IPS DF 4.7 (cell line): ENCODE measurements at regions not wholly inside any gene's neighbourhood (a gene's known extent, or its start where the extent isn't known, plus 50 kb on each side); places are given as distances from the start of the nearest gene placed in this dataset.

Experiments used
- DNase-seq: peaks from one replicate; pipeline ENCODE4 v3.0.0-alpha.2; 2013; ENCODE audit warnings: low spot score; ENCODE audit errors: extremely low read depth

DNA sequence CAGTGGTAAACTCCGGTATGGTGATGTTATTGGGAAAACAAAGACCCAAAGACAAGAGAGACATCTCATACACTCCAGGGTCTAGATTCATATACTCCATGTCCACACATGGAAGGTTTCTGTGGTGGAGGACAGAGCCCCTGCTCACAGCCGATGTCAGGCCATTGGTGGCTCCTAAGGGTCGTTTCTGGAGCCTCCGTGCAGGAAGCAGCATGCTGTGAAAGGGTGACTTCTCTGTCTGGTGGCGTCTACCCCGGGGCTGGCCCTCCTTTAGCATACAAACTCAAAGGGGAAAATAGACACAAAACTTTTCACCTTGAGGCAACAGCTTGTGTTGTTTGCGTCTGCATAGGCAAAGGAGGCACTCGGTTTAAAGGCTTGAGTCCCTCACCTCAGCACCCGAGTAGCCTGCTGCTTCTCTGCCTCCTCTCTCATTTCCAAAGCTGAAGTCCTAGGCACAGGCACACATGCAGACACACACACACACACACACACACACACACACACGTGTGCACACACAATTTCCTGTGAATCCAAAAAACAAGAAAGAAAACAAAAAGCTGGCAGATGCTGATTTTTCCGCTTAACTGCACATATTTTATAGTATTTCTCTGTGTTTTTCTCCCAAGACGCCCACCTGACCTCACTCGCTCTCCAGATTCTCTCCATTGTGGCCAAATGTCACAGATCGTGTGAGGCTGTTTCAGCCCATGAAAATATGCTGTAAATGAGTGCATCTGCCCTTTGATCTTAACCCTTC, 601.4 kb upstream of the MGMT start:
- DNase-seq = no peak

DNA sequence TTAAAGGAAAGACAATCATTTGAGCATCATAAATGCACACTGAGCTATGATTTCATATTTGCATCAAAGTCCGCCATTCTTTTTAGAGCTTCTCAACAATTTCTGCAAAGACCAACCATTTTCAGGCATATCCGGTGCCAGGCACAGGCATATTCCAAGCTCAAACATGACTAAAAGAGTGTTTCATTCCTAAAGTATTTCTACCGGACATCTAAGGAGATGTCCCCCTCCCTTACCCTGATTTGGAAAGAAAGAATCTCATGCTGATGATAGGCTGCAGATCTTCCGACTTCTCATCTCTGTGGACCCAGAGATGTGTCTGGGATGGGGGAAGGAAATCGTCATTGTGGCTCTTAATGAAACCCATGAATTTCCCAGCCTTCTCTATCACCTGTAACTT, 600.5 kb upstream of the MGMT start:
- DNase-seq = no peak

DNA sequence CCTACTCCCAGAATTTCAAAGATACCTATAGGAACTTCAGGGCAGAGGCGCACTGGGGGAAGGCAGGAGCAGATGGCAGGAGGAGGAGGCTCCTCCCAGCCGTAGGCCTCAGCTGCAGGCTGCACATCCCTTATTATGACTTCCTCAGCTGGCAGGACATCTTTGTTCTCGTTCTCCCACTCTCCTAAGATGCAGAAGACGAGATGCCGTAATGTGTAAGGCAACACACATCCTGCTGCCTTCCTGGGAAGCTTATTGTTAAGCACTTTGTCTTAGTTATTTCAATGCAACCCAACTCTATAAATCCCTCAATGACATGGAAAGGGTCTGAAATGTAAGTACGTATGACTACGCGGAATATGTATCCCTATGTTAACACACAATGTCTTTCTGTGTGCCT, 599.8 kb upstream of the MGMT start:
- no peak for DNase-seq

DNA sequence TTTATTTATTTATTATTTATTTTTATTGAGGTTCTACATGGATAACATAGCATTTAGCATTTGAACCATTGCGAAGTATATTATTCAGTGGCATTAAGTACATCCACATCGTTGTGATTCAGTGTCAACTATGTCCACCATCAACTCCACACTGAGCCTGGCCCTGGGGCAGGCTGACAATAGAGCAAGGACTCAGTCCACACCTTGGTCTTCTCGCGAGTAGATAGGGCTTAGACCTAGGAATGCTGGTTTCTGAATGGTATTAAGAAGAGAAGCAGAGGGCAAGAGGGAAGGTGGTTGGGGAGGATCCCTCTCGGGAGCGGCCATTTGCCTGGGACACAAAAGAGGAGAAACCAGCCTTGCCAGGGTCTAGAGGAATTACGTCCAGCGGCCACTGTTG, 599.2 kb upstream of the MGMT start:
- DNase-seq = no peak

DNA sequence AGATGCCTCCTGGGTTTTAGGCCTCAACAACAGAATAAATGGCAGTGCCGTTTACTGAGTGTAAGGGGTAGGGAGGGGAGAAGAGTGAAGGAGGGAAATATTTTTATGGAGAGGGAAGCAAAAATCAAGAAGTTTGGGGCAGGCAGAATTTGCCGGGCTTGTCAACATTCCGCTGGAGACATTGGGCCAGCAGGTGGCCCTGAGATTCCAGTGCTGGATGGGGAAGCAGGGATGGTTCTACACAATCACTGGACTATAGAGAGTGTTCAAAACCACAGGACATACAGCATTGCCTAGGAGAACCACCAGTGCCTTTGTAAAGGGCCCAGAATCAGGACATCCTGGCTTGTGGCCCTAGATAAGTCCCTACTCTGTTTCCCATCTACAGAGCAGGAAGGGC, 598.6 kb upstream of the MGMT start:
- DNase-seq = no peak

DNA sequence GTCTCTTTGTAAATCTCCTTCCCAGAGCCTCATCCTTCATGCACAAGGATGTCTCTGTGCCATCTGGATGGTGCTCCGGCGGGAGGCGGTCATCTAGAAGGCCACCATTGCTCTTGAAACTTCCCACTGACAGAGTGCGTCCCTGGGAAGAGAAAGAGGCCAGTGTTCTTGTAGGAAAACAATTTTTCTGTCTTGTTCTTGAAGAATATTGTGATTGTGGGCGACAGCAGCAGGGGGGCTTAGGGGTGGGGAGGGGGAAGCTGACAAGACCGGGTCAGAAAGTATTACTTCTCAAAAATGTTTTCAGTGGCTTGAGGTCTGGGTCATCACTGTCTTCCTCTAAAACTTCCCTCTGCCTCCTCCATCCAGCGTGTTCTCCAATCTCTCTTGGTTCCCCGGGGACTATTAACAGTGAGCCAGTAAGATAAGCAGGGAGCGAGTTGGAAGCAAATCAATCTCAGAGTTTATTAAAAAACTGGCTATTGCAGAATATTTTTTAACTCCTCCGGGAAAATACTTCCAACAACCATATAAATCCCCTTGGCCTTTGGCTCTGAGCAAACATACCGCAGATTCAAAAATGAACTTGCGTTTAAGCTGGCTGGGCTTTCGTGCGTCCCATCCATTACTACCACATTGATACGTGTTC, 597.8 kb upstream of the MGMT start:
- no peak for DNase-seq

DNA sequence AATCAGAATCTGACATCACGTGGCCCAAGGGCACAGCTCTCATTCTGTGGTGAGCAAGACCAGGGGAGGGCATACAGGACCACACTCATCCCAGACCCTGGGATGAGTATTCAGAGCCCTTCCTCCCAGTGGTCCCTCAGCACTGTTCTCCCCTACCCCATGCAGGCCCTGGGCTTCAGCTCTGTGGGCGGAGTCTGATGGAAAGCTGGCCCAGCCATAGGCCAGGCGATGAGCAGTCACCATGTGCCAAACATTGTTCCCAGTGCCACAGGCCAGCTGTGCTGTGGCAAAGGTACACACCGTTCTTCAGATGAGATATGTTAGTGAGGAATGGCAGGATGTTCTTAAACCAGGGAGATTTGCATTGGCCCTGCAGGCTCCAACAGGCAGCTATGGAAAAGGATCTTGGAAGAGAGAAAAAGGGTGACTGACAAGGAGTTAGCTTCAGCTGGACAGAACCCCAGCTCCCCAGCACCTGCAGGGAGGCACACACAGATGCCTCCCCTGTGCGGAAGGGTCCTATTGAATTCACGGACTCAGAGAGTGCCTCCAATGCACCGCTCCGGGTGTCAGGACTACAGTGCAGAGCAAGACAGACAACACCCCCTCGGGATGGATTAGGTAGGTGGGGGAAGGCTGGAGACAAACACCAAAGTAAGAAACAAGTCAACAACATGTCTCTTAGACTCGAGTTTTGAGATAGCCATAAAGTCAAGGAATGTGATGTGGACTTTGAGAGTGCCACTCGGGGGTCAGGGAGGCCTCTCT, 596.0 kb upstream of the MGMT start:
- DNase-seq = no peak

DNA sequence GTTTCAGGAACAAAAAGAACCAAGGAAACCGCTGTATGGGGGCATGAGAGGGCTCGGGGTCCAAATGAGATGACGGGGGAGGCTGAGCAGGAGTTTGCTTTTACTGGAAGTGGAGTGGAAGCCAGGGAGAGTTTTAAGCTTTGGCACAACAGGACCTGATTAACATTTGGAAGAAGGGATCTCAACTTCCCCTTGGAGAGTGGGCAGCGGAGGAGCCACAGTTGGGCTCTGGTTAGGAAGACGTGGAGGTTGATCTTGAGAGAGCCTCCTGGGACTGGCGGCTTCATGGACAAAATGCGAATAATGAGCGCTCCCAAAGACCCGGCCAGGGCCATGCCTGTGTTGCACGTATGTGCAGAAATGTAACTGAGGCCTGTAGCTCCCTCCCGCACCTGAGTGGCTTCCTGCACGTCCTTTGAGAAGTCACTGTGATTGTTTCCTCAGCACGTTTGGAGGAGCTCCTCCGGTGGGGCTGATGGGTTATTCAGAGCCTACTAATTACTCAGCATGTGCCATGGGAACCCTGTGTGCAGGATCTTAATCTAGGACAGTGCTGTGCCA, 595.3 kb upstream of the MGMT start:
- no peak for DNase-seq

DNA sequence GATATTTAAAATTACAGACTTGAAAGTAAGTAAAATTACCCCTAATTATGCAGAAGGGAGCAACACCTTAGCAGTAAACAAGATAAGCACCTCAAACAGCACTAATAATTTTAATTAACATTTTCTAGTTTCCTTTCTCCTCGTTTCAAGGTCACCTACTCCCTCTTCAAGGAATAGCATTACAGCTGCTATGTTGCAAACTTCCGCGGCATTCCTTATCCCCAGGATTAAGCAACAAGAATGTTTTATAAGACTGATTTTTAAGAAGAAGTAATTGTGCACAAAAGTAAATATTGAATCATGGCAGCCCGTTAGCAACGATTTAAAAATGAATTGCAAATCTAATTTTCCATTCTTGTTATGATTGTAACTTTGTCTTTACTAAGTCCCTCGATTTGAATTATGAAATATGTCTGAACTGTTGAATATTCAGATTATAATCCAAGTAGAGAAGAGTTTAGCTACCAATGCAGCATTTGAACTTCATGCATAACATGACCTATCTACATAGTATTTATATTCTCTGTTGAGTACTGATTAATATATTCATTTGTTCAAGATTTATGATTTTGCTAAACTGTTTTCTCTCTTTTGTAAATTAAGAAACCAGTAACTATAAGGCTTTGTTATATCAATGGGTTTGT, 593.5 kb upstream of the MGMT start:
- no peak for DNase-seq

DNA sequence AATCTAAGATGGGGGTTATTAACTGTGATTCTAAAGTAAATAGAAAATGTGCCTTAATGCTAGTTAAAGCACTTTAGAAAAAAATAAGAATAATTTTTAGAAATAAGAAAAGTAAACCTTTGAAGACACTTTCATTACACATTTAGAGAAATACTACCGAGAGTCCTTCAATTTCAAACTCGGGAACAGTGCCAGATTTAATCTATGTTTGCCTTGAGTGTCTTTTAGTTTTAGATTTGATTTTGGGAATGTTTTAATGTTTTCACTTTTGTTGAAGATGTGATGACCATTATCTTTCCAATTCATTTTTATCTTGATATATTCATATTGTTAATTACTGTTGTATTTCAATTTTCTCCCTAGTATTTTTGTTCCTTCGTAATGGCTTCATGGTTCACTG, 592.7 kb upstream of the MGMT start:
- DNase-seq = no peak

DNA sequence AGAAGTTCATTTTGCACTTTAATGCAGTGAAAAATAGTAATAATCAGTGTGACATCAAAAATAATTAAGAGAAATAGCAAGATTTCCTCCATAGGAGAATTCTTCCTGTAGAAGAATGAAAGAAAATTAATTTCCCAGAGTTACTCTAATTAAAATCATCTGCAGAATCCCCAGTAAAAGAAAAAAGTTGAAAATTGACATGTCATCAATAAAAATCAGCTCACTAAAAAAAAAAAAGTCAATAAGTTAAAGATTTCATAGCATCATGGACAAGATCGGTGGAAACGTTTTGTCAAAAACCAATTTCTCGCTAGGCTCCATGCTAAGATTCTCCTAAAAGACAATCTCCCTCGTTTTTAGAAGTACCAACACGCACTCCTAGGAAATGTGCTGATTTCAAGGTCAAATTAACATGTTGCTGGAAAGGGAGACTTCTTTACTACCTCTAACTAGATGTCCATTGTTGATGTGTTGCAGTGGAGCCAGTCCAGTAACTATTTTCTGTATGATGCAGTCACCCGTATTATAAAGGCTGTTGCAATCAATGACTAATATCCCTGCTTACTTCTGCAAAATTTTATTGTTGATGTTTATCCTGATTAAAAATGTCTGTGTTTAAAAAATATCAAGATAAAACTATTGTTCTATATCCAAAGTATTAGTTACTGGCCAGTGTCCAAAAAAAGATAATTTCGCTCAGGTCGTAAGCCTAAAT, 591.9 kb upstream of the MGMT start:
- DNase-seq = no peak

DNA sequence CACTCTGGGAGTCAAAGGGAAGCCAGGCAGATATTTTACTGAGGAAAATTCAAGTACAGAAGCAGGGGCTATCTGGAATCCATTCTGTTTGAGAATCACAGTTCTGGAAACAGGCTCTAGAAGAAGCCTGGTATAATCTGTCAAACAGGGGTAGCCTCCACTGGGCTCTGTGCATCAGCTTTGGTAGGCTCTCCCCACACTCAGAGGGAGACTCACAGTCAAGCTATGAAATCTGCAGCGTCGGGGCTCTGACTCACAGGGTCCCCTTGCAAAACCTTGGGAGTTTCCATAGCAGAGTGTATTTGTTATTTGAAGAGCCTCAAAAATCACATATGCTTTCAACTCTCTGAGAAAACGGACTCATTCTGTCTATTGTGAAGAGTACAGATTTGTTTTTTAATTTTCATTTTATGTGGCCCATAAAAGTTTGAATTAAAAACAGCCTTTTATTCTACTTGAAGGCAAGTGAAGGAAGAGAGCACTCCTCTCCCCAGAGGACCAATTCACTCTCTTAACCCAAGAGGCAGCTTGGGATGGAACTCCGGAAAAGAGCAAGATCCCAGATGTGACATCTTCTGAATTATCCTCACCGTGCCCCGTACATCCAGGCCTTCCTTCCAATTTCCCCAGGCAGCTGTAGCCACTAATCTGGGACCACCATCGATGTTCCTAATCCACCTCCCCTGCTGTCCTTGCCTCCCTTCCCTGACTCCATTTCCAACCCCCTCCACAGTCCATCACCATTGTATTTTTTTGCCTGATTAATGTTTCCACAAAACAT, 590.9 kb upstream of the MGMT start:
- DNase-seq = no peak

DNA sequence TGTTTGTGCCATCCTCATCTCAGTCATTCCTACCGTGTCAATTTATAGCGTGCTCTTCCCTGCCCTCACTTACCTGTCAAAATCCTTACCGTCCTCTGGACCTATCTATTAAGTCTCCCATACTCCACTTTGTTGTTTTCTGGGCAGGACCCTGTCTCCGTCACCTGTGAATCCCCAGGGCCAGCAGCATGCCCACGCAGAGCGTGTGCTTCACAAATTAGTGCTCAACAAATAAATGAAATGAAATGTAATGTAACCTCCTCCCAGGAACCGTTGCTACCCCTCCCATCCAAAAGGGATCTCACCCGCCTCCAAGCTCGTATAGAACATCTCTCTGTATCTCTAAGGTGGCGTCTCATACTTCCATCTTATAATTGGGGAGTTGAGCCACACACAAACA, 589.9 kb upstream of the MGMT start:
- no peak for DNase-seq

DNA sequence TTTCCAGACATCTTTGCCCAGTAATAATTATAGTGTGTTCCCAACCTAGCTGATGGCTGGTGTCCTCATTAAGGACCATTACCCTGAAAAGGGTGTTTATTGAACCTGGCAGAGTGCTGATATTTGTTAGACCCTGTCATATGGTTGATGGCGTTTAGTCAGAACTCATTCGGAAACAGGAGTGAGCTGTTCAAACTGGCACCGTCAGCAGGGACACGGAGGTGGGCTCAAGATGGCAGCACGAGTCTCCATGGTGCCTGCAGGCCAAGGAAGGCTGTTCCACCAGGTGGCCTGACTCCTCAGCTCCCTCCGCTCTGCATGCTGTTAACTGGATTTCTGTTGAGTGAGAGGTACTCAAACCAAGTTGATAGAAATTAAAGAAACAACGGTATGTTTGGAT, 589.1 kb upstream of the MGMT start:
- no peak for DNase-seq

DNA sequence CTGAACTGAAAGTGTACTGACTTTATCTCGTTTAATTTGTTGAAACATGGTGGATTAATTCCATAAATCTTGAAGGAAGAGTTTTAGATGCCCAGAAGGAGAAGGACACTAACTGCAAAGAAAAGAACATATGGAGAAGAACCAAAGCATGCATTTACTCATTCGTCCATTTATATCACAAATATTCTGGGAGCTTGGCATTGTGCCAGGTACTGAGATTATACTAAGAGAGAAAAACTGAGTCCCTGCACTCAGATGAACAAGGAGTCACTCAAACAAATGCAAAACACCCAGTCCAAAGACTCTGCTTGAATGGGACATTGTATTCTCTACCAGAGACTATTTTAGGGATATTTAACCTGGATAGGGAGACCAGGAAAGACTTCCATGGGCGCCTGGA, 588.0 kb upstream of the MGMT start:
- DNase-seq = no peak

DNA sequence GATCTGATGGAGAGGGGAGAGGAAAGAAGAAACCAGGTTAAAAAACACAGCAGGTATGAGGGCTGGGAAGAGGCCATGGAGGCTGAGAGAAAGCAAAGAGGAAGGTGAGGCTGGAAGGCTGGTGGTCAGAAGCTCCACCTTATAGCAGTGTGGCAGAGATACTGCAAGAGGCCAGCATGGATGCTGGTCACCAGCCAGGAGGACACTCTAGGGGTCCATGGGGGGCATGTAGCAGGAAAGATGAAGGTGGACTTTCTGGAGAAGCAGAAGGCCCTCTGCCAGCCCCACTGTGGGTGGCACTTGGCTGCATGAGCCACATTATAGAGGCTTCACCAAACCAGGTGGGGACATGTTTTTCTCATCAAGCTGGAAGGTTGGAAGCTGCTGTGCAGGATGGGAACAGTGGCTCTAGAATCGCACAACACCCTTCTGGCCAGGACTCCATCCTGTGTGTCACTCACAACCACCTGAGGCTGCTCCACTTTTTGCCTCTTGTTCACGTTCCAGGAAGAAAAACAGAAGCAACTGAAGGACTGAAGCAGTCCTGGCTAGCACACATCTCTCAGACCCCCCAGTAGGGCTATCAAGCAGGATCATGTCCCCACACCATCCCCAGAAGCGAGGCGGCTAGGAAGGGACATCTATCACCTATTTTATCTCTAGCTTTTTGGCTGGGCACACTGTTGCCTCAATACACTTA, 587.5 kb upstream of the MGMT start:
- no peak for DNase-seq

DNA sequence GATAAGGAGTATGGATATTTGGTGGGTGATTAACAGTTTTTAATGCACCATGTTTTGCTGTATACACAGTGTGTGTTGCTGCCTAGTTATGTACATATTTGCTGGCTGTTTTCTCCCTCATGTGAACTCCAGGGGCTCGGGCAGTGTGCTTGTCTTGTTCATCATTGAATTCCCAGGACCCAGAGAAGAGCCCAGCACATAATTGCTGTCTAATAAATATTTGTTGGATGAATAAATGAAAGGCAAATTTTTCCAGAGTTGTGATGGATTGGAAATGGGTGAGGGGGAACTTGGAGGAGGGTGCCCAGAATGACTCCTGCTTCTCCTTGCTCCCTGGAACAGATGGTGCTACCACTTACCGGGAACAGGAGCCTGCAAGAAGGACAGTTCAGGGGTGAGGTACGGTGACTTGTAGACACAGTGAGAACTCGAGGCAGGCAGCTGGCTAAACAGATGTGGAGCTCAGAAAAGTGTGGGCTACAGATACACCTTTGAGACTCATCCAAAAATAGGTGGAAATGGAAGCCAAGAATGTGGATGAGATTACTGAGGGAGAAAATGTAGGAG, 586.8 kb upstream of the MGMT start:
- DNase-seq = no peak

DNA sequence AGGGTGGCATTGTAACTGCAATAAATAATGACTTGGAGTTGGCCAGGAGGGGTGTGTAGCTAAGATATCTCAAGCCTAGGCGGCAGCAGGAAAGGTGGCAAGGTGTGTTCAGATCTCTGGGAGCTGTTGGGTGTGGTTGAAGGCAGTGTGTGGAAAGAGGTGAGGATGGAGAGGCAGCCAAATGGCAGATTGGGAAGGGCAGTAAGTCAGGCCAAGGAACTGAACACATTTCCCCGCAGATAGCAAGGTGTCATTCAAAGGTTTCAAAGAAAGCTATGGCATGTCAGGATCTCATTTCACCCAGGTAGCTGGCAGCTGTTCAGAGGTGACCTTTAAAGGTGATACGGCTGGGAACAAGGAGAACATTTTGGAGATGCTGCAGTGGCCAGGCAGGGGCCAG, 586.0 kb upstream of the MGMT start:
- DNase-seq = no peak

DNA sequence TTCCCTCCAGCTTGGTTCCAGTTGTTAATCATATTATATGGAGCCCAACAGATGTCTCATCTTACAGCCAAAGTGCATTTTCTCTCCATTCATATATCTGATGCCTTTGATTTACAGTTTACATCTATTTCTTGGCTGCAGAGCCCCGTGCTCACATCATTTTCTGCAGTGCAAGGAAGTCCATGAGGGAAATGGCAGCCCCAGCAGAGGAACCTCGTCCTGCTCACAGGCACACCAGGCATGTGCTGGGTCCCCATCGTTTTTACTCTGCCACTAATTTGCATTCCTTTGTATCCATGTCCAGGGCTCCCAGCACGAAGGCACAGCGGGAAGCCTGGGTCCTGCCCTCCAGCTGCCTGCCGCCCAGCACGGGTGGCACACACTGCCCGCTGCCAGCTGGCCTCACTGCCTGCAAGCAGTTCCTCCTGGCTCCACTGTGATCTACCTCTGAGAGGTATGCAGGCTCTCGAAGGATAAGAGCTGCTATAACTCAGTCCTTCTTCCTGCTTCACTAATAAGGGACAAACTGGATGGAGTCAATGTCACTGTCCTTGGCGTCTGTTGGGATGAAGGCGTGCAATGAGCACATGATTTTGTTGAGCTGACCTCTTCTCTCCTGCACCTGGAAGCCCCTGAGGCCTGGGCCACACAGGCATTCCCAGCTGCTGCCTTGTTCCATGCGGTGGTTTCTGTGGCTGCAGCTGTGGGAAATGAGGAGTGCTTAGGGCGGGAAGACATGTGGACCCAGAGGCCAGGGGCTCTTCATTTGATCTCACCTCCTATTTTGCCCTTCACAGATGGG, 583.6 kb upstream of the MGMT start:
- no peak for DNase-seq
